HG03108 (cell line): ENCODE measurements at regions not wholly inside any gene's neighbourhood (a gene's known extent, or its start where the extent isn't known, plus 50 kb on each side); places are given as distances from the start of the nearest gene placed in this dataset.
"Not testable (repeated sequence)": the region's sequence is repeated elsewhere in the genome, so short reads cannot be mapped to it uniquely, and the experiment has no call there.

ENCODE experiments used
- ATAC-seq: cut with Tn5 transposase; IDR thresholded peaks from one replicate; pipeline ENCODE4 v1.9.1; 2021; ENCODE audit warnings: moderate library complexity; ENCODE audit not compliant: unreplicated experiment

GRCh38 chr6:135555550-135555949 lies 58.0 kb upstream of the AHI1 start:
- no peak for ATAC-seq

GRCh38 chr6:135557582-135557981 lies 60.0 kb upstream of the AHI1 start:
- no peak for ATAC-seq

- not testable (repeated sequence) for ATAC-seq
Observed at GRCh38 chr6:135565605-135566004, 68.1 kb upstream of the AHI1 start.

DNA sequence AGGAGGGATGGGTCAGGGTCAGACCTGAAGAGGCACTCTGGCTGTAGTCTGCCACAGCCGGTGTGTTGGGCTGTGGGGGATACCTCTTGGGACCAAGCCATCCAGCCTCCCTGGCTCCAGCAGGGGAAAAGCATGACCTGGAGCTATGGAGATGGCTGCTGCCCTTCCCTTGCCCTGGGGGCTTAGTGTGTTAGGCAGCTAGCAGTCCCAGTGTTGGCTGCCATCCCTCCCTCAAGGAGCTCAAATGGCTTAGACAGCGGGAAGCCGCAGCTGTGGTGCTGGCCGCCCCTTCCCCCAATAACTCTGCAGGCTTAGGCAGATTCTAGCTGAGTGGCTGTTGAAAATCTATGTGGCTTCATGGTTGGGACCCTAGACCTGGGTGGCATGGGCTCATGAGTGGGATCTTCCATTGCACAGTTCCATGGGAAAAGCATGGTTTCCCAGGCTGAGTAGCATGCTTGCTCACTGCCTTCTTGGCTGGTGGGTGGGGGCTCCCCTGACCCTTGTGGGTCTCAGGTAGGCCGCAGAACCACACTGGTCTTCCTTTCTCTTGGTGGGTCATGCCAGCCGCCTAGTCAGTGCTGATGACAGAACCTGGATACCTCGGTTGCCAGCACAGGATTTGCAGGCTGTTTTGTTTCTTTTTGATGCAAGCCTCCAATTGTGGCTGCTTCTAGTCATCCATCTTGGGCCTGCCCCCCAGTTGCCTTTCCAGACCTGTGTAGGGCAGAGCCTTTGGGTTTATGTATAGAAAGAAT lies 69.0 kb upstream of the AHI1 start:
- ATAC-seq, result no peak

GRCh38 chr6:135567375-135568083 lies 70.0 kb upstream of the AHI1 start:
- no peak for ATAC-seq

DNA sequence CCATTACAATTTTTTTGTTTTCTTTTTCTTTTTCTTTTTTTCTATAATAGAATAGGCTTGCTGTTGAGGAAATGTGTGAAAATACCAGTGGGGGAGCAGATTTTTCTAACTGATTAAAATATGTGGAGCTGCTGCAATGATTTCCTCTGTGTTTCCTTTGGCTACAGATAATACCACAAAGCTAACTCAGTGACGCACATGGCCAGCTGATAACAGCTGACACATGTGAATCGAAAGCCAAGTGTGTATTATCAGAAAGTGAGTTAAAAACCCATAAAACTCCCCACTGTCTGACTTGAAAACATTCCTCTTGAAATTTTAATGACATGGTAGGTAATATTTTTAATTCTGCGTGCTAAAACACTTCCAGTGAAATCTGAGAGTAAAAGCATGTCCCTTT lies 70.8 kb upstream of the AHI1 start:
- peak; percentile 86 for ATAC-seq

DNA sequence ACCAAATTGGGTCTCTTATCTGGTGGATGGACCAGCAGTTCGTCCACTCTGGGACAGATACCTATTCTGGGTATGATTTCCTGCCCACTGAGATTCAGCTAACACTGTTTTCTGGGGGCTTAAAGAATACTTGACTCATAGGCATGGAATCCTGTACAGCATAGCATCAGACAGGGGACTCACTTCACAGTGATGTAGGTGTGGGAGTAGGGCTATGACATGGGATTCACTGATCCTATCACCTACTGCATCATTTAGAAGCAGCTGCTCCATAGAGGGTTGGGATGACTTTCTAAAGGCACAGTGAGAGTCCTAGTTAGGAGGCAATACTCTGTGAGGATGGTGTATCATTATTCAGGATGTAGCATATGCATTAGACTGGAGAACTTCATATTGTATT lies 74.5 kb upstream of the AHI1 start:
- ATAC-seq, result no peak

DNA sequence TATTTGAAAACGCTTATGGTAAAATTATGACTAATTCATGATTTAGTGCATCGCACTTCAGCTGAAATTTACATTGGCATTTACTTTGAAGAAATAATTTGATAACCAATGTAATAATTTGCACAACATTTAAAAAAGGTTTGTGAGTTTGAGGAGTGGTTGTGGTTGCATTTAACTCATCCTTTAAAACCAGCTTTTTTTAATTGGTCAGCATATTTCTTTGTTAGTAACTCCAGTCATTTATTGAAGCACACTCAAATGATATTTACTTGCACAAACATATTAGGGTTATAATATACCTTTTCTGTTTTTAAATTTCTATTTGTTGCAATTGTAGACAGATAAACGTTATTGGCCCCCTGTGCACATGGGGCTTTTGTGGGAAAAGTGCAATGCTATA lies 78.1 kb upstream of the AHI1 start:
- no peak for ATAC-seq

- no peak for ATAC-seq
Observed at GRCh38 chr6:135576055-135576454, 78.5 kb upstream of the AHI1 start.

GRCh38 chr6:135577059-135577538 lies 79.6 kb upstream of the AHI1 start:
- peak; percentile 79 for ATAC-seq

DNA sequence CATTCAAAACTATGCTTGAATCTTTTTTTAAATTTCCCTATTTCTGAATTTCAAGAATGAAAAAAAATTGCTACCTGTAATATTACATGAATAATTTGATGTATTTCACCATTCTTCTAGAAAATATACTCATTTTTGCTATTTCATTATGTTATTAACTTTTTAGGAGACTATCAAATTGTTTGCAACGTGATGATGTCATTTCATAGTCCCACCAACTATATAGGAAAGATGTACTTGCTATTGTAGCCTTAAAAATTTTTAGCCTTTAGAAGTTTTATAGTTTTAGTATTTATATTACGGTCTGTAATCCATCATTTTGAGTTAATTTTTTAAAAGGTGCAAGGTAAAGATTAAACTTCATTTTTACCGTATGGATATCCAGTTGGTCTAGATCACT lies 81.4 kb upstream of the AHI1 start:
- no peak for ATAC-seq

DNA sequence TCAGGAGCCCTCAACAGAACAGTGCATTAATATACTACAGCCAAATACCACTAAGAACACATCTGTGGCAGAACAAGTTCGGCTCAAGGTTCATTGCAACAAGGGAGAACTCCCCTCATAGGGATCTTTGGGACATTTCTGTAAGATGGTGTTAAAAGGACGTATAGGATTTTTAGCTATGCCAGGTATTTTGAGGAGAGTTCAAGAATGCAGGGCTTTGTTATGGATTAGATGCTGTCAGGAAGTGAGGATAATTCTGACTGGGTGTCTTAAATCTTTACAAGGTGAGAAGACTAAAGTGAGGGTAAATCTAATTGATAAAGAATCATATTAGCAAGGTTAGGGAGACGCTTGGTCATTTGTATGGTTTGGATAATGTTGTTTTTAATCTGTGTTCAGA lies 83.7 kb upstream of the AHI1 start:
- no peak for ATAC-seq

- ATAC-seq, result no peak
Observed at GRCh38 chr6:135583256-135583761, 85.8 kb upstream of the AHI1 start.

- no peak for ATAC-seq
Observed at GRCh38 chr6:135586388-135586787, 88.8 kb upstream of the AHI1 start.

GRCh38 chr6:135586844-135587243 lies 89.3 kb upstream of the AHI1 start:
- no peak for ATAC-seq

DNA sequence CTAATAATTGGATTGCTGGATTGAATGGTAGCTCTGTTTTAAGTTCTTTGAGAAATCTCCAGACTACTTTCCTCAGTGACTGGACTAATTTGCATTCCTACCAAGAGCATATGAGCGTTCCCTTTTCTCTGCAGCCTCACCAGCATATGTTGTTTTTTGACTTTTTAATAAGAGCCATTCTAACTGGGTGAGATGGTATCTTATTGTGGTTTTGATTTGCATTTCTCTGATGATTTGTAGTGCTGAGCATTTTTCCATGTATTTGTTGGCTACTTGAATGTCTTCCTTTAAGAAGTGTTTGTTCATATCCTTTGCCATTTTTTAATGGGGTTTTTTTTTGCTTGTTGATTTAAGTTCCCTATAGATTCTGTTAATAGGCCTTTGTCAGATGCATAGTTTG lies 94.7 kb upstream of the AHI1 start:
- no peak for ATAC-seq

DNA sequence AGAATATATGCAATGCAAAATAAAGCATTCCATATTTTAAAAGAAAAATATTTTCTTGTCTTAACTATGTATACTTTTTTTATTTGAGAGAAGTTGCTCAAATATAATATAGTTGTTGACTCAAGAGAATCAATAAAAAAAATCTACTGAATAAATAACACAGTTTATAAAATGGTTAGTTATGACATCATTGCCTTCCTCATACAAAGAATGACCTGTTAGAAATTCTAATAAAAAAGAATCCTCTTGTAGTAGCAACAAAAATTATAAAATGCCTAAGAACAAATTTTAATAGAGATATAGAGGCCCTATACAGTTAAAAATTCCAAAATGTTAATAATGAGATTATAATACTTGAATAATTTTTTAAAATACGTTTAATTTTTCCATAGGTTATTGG lies 96.5 kb upstream of the AHI1 start:
- ATAC-seq, result no peak

DNA sequence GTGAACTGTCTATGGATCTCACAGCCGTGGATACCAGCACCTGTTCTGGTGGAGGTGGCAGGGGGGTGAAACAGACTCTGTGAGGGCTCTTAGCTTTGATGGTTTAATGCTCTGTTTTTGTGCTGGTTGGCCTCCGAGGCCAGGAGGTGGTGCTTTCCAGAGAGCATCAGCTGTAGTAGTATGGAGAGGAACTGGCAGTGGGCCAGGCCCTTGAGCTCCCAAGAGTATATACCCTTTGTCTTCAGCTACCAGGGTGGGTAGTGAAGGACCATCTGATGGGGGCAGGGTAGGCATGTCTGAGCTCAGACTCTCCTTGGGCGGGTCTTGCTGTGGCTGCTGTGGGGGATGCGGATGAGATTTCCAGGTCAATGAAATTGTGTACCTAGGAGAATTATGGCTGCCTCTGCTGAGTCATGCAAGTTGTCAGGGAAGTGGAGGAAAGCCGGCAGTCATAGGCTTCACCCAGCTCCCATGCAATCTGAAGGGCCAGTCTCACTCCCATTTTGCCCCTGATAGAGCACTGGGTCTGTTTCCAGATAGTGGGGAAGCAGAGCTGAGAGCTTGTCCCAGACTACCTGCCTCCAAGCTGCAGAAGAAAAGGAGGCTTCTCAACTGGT lies 102.7 kb upstream of the AHI1 start:
- no peak for ATAC-seq

- no peak for ATAC-seq
Observed at GRCh38 chr6:135600931-135601330, 103.4 kb upstream of the AHI1 start.

DNA sequence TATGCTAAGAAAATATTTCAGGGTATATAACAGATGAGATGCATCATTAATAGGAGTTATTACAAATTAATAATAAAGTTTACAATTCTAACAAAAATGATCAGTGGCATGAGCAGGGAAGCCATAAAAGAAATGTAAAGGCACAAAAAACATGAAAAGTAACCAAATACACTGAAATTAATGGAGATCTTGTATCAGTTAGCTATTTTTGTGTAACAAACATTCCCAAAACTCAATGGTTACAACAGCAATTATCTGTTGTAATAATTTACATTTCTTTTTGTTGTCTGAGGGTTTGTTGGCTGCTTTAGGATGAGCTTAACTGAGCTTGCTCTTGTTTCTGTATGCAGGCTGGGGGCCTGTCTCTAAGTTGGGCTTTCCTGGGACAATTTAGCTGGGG lies 104.3 kb upstream of the AHI1 start:
- no peak for ATAC-seq

DNA sequence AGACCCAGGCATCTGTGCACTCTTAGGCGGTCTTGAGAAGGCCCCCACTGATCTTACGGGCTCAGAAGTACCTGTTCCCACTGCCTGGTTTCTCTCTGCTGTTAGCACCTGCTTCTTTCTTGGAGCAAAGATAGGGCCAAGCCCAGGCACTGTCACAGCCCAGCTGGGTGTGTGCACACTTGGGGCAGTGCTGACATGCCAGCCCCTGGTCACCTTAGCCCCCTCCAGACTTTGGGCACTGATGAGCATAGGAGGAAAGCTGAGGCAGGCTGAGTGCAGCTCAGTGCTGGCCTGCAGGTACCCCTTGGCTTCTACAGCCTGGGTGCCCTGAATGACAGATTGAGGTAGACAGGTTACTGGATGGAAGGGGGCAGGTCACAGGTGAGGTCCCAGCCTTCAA lies 105.7 kb upstream of the AHI1 start:
- ATAC-seq, result no peak
